T-cell (primary cell): ENCODE measurements at regions not wholly inside any gene's neighbourhood (a gene's known extent, or its start where the extent isn't known, plus 50 kb on each side); places are given as distances from the start of the nearest gene placed in this dataset.

Source experiments
- ATAC-seq, 4 experiments: fragments of 200-7000 bp in 3 of 4; fragments of 150-1000 bp in 1 of 4; cut with Tn5 transposase; replicated peaks in 1 of 4; 1 replicate in 3 of 4; 2 replicates in 1 of 4; pipeline ENCODE4 v1.10.0; 2021; ENCODE audit warnings: moderate library complexity in 3 of 4, mild to moderate bottlenecking in 2 of 4, moderate number of reproducible peaks in 1 of 4
- CTCF ChIA-PET, 2 donors: fragments of 300-600 bp; sonication (Branson Sonifier 250); formaldehyde crosslinking; loops; one replicate each; lab custom pipeline; 2022; ENCODE audit warnings: antibody characterized with exemption in 2 of 2; lab: Charles Lee
- POLR2A ChIA-PET, 2 donors: fragments of 300-600 bp; sonication (Branson Sonifier 250); formaldehyde crosslinking; loops; one replicate each; lab custom pipeline; 2022; ENCODE audit warnings: antibody characterized with exemption in 2 of 2; lab: Charles Lee
- DNase-seq, 35 experiments: peaks; one replicate each; pipeline versions ENCODE4 v3.0.0 to v3.0.0-alpha.2; 2013 to 2023
- H3K27ac ChIP-seq: one replicate; pipeline ENCODE4 v1.5.1; 2013; ENCODE audit warnings: low read length
- H3K27me3 ChIP-seq, 2 experiments: replicated peaks in 1 of 2; 1 replicate in 1 of 2; 2 replicates in 1 of 2; pipeline versions ENCODE4 v1.6.1 to v1.7.0; 2013; ENCODE audit warnings: low read length in 1 of 2, mixed read lengths in 1 of 2; ENCODE audit not compliant: control insufficient read depth in 2 of 2, insufficient read depth in 2 of 2; ENCODE audit errors: extremely low read depth in 1 of 2
- H3K36me3 ChIP-seq, 2 donors: 1 replicate in 1 of 2; 2 replicates in 1 of 2; pipeline versions ENCODE4 v1.6.1 to v1.7.0; 2013; ENCODE audit warnings: low read length in 1 of 2; ENCODE audit not compliant: control insufficient read depth in 2 of 2, insufficient read depth in 1 of 2; ENCODE audit errors: extremely low read depth in 1 of 2
- H3K4me1 ChIP-seq, 2 experiments: 1 replicate in 1 of 2; 2 replicates in 1 of 2; pipeline versions ENCODE4 v1.6.1 to v1.7.0; 2013; ENCODE audit warnings: low read length in 2 of 2, mixed read lengths in 1 of 2; ENCODE audit not compliant: insufficient read depth in 2 of 2, control insufficient read depth in 1 of 2; ENCODE audit errors: extremely low read depth in 1 of 2
- H3K4me3 ChIP-seq, 2 donors: 1 replicate in 1 of 2; 2 replicates in 1 of 2; pipeline versions ENCODE4 v1.5.1 to v1.7.0; 2013; ENCODE audit warnings: mild to moderate bottlenecking in 2 of 2, low read length in 1 of 2, moderate library complexity in 1 of 2; ENCODE audit not compliant: control insufficient read depth in 1 of 2; ENCODE audit errors: extremely low read depth in 1 of 2
- H3K9me3 ChIP-seq: 2 replicates; pipeline ENCODE4 v1.7.0; 2013
- H3K27ac Mint-ChIP-seq, 2 donors: one replicate each; pipeline ENCODE4 v1.8.0; 2020 to 2021; ENCODE audit warnings: mild to moderate bottlenecking in 2 of 2, mixed read lengths in 2 of 2
- H3K27me3 Mint-ChIP-seq, 2 donors: one replicate each; pipeline ENCODE4 v1.8.0; 2021 to 2022; ENCODE audit warnings: mixed read lengths in 2 of 2
- H3K36me3 Mint-ChIP-seq: one replicate; pipeline ENCODE4 v1.8.0; 2021; ENCODE audit warnings: mixed read lengths
- H3K4me1 Mint-ChIP-seq, 3 donors: one replicate each; pipeline ENCODE4 v1.8.0; 2020 to 2022; ENCODE audit warnings: mixed read lengths in 3 of 3, mild to moderate bottlenecking in 1 of 3
- H3K4me3 Mint-ChIP-seq, 3 donors: one replicate each; pipeline ENCODE4 v1.8.0; 2020 to 2022; ENCODE audit warnings: mild to moderate bottlenecking in 3 of 3, mixed read lengths in 3 of 3, moderate library complexity in 3 of 3
- H3K9me3 Mint-ChIP-seq, 3 donors: one replicate each; pipeline ENCODE4 v1.8.0; 2020 to 2022; ENCODE audit warnings: mixed read lengths in 3 of 3
- WGBS: methylation state at CpG from one replicate; pipeline ENCODE4 v1.1.5; 2013; ENCODE audit warnings: missing lambda C conversion rate; ENCODE audit not compliant: insufficient coverage; 5-methylcytosine and 5-hydroxymethylcytosine counted together

DNA sequence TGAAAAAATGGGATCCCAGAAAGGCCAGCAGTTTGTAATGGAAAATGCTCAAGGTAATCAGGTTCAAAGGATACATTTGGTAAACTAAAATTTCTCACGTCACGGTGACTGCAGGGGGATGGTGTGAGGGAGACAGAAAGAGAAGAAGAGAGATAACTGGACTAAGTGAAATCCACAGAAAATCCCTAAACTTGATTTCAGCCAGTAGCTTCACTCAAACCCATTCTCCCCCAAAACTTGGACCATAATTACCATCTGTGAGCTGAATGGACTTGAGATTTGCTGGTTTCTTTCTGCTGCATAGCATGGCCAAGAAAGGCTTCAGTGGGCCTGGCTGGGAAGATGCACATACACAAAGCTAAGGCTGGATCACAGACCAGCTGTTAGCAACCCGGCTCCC is 155.4 kb upstream of the LMO4 start:
- DNase-seq: no peak
- Mint-ChIP-seq H3K27me3 (peaks cover 20 to 33% of the 10 kb centered on the region in 2 donors), H3K4me3 (no peak overlapping the region), H3K27ac (no peak overlapping the region), H3K4me1 (no peaks in the 10 kb centered on the region), H3K9me3 (no peaks in the 10 kb centered on the region), H3K36me3 (no peaks in the 10 kb centered on the region)
- Histone ChIP-seq H3K36me3 (no peaks in the 10 kb centered on the region), H3K4me1 (no peaks in the 10 kb centered on the region), H3K27ac (no peak overlapping the region), H3K27me3 (peaks cover 0 to 5% of the 10 kb centered on the region in 2 experiments), H3K9me3 (no peaks in the 10 kb centered on the region), H3K4me3 (no peak overlapping the region)
- no peak for ATAC-seq
- ChIA-PET CTCF (no interaction called here), POLR2A (no interaction called here)
- no CpG with 5 or more reads among the region's 3 CpGs for WGBS

DNA sequence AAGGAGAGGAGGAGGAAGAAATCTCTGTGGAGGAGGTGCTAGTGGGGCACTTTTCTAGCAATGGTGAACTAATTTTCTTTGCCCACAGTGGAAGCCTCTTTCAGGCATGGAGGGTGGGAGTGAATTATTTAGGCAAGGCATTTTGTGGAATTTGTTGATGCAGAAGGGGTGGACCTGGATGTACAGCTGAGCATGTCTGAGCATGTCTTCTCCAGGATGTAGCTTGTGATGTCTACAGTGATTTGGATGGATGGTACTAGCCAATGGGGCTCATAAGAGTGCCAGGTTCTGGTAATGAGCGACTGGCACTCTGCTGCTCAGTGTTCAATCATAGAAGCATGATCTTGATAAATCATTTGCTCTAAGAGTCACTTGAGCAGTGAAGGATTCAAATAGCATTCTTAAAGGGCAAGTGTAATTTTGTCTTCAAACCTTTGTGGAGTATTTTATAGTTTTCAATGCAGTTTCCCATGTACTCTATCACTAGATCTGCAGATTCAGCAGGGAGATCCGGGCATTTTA is 153.9 kb upstream of the LMO4 start:
- no peak overlapping the region for H3K4me3 Mint-ChIP-seq
- no peaks in the 10 kb centered on the region for H3K36me3 ChIP-seq
- H3K4me1 ChIP-seq: no peaks in the 10 kb centered on the region
- no peak overlapping the region for H3K27ac ChIP-seq
- WGBS: 90% methylated on average over 2 of the region's 2 CpGs
- H3K4me1 Mint-ChIP-seq: no peaks in the 10 kb centered on the region
- H3K9me3 Mint-ChIP-seq: no peaks in the 10 kb centered on the region
- no peak overlapping the region for H3K4me3 ChIP-seq
- no peak for DNase-seq
- ChIA-PET POLR2A (no interaction called here), CTCF (no interaction called here)
- H3K9me3 ChIP-seq: no peaks in the 10 kb centered on the region
- no peak overlapping the region for H3K27ac Mint-ChIP-seq
- H3K36me3 Mint-ChIP-seq: no peaks in the 10 kb centered on the region
- peaks cover 0 to 5% of the 10 kb centered on the region in 2 experiments for H3K27me3 ChIP-seq
- peaks cover 20 to 33% of the 10 kb centered on the region in 2 donors for H3K27me3 Mint-ChIP-seq
- ATAC-seq: no peak

DNA sequence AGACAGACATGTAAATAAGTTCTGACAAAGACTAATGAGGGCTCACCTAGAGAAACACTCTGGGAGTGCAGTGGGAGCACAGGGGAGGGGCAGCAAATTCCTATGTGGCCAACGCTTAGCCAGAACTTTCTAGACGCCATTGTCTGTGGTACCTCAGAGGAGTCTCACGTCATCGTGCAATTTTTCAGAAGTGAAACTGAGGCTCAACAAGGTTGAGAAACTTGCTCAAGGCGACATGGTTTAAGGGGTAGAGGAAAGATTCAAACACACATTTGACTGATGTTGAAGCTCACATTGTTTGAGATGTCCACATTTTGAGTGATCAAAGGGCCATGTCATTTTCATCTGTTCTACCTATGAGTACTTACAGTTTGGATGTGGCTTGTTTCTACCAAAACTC is 152.6 kb upstream of the LMO4 start:
- ChIA-PET CTCF (no interaction called here), POLR2A (no interaction called here)
- 75% methylated on average over 4 of the region's 5 CpGs for WGBS
- H3K27me3 ChIP-seq: peaks cover 0 to 8% of the 10 kb centered on the region in 2 experiments
- Mint-ChIP-seq H3K36me3 (no peaks in the 10 kb centered on the region), H3K27ac (no peak overlapping the region), H3K27me3 (peaks cover 20 to 33% of the 10 kb centered on the region in 2 donors), H3K9me3 (no peaks in the 10 kb centered on the region), H3K4me1 (no peaks in the 10 kb centered on the region), H3K4me3 (no peak overlapping the region)
- ATAC-seq (no peak), DNase-seq (no peak)
- H3K27ac ChIP-seq: no peak overlapping the region
- H3K36me3 ChIP-seq: no peaks in the 10 kb centered on the region
- H3K4me1 ChIP-seq: no peaks in the 10 kb centered on the region
- H3K9me3 ChIP-seq: no peaks in the 10 kb centered on the region
- H3K4me3 ChIP-seq: no peak overlapping the region

GRCh38 chr1:87176514-87176913 is 152.2 kb upstream of the LMO4 start:
- POLR2A ChIA-PET: no interaction called here
- H3K4me3 ChIP-seq: no peak overlapping the region

GRCh38 chr1:87178441-87178840 is 150.2 kb upstream of the LMO4 start:
- no peaks in the 10 kb centered on the region for H3K36me3 ChIP-seq
- Mint-ChIP-seq H3K27ac (no peak overlapping the region), H3K4me1 (no peaks in the 10 kb centered on the region), H3K9me3 (no peaks in the 10 kb centered on the region), H3K36me3 (no peaks in the 10 kb centered on the region), H3K4me3 (no peak overlapping the region), H3K27me3 (peaks cover 22 to 25% of the 10 kb centered on the region in 2 donors)
- no peaks in the 10 kb centered on the region for H3K9me3 ChIP-seq
- no peak overlapping the region for H3K4me3 ChIP-seq
- WGBS: 89% methylated on average over 4 of the region's 4 CpGs
- H3K27ac ChIP-seq: no peak overlapping the region
- ATAC-seq (no peak), DNase-seq (no peak)
- H3K4me1 ChIP-seq: no peaks in the 10 kb centered on the region
- peaks cover 0 to 6% of the 10 kb centered on the region in 2 experiments for H3K27me3 ChIP-seq
- POLR2A ChIA-PET: no interaction called here
- CTCF ChIA-PET: no interaction called here

More at GRCh38 chr1:87176514-87176913, 152.2 kb upstream of the LMO4 start:
- whole genome bisulfite sequencing: 43% methylated on average over 2 of the region's 5 CpGs
- no peak for DNase-seq
- H3K27ac ChIP-seq: no peak overlapping the region
- Mint-ChIP-seq H3K4me1 (no peaks in the 10 kb centered on the region), H3K4me3 (no peak overlapping the region), H3K27me3 (peaks cover 23 to 33% of the 10 kb centered on the region in 2 donors), H3K9me3 (no peaks in the 10 kb centered on the region), H3K27ac (no peak overlapping the region), H3K36me3 (no peaks in the 10 kb centered on the region)
- H3K36me3 ChIP-seq: no peaks in the 10 kb centered on the region
- no peaks in the 10 kb centered on the region for H3K9me3 ChIP-seq
- peaks cover 0 to 8% of the 10 kb centered on the region in 2 experiments for H3K27me3 ChIP-seq
- CTCF ChIA-PET: no interaction called here
- no peaks in the 10 kb centered on the region for H3K4me1 ChIP-seq
- no peak for ATAC-seq

- no peaks in the 10 kb centered on the region for H3K4me1 Mint-ChIP-seq
- ChIA-PET POLR2A (no interaction called here), CTCF (interaction anchor here in 1 of 2 donors (0.5 kb wide), 1 partner anchor 108 kb away, joined by 4 read pairs; no protein-coding TSS in a partner anchor)
These were observed 149.4 kb upstream of the LMO4 start for GRCh38 chr1:87179076-87179810.

More at GRCh38 chr1:87179076-87179810, 149.4 kb upstream of the LMO4 start:
- no peak for DNase-seq
- peaks cover 0 to 6% of the 10 kb centered on the region in 2 experiments for H3K27me3 ChIP-seq
- no peak overlapping the region for H3K27ac Mint-ChIP-seq
- H3K36me3 ChIP-seq: no peaks in the 10 kb centered on the region
- 50% methylated on average over 9 of the region's 15 CpGs for WGBS
- ATAC-seq: no peak
- no peaks in the 10 kb centered on the region for H3K4me1 ChIP-seq
- H3K27ac ChIP-seq: no peak overlapping the region
- H3K4me3 ChIP-seq: no peak overlapping the region
- no peaks in the 10 kb centered on the region for H3K36me3 Mint-ChIP-seq
- no peak overlapping the region for H3K4me3 Mint-ChIP-seq
- H3K9me3 Mint-ChIP-seq: no peaks in the 10 kb centered on the region
- no peaks in the 10 kb centered on the region for H3K9me3 ChIP-seq
- H3K27me3 Mint-ChIP-seq: peaks cover 22 to 23% of the 10 kb centered on the region in 2 donors
